ENCODE measurements at regions not wholly inside any gene's neighbourhood (a gene's known extent, or its start where the extent isn't known, plus 50 kb on each side); places are given as distances from the start of the nearest gene placed in this dataset.

DNA sequence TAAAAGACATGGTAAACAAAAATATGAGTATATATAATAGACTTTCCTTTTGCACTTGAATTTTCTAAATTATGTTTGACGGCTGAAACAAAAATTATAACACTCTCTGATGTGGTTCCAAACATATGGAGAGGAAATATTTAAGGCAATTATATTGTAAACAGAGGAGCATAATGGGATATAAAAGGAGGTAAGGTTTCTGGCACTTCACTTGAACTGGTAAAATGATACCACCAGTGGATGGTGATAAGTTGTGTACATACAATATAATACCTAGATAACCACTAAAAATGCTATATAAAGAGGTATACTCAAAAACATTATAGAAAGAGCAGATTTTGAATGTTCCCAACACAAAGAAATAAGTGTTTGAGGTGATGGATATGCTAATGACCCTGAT lies 192.9 kb upstream of the RAD23B start:
- TF ChIP-seq, protein P1, sequence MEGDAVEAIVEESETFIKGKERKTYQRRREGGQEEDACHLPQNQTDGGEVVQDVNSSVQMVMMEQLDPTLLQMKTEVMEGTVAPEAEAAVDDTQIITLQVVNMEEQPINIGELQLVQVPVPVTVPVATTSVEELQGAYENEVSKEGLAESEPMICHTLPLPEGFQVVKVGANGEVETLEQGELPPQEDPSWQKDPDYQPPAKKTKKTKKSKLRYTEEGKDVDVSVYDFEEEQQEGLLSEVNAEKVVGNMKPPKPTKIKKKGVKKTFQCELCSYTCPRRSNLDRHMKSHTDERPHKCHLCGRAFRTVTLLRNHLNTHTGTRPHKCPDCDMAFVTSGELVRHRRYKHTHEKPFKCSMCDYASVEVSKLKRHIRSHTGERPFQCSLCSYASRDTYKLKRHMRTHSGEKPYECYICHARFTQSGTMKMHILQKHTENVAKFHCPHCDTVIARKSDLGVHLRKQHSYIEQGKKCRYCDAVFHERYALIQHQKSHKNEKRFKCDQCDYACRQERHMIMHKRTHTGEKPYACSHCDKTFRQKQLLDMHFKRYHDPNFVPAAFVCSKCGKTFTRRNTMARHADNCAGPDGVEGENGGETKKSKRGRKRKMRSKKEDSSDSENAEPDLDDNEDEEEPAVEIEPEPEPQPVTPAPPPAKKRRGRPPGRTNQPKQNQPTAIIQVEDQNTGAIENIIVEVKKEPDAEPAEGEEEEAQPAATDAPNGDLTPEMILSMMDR (IDR thresholded peaks at IDR 0.05; ENCODE audit: control extremely low read depth in 1 of 3, insufficient read depth in 1 of 3, low read depth in 1 of 3, low read length in 3 of 3), result no peak
- TF ChIP-seq CBX5 (IDR thresholded peaks at IDR 0.05; ENCODE audit: low read depth, low read length) (no peak), TBP (IDR thresholded peaks at IDR 0.05; ENCODE audit: low read depth, low read length) (no peak)
